ENCODE measurements at regions not wholly inside any gene's neighbourhood (a gene's known extent, or its start where the extent isn't known, plus 50 kb on each side); places are given as distances from the start of the nearest gene placed in this dataset.
A peak's percentile ranks its signal among the peaks of the same experiment; 100 is the strongest.

GRCh38 chr6:169962604-169963469, 211.4 kb downstream of the ERMARD start:
- no peaks in the 10 kb centered on the region for H3K4me1 ChIP-seq
- H3K9me3 ChIP-seq, result no peaks in the 10 kb centered on the region
- TF ChIP-seq CTCF (IDR thresholded peaks at IDR 0.05) (no peak), POLR2A (IDR thresholded peaks at IDR 0.05) (no peak)
- H3K27ac ChIP-seq, result peak overlapping the region in 1 of 2 donors; percentile 63
- no peak for DNase-seq
- no peaks in the 10 kb centered on the region for H3K27me3 ChIP-seq
- H3K36me3 ChIP-seq, result no peaks in the 10 kb centered on the region
- intact Hi-C loops (cut with DNase I; ENCODE audit: low total_unique reads), result no loop called here
- H3K4me3 ChIP-seq, result no peak overlapping the region

- no peak for TF ChIP-seq POLR2A (IDR thresholded peaks at IDR 0.05)
- peak; percentile 42 to 69 (median 59) for TF ChIP-seq CTCF (IDR thresholded peaks at IDR 0.05)
- Histone ChIP-seq H3K27ac (peak overlapping the region; percentile 48 to 63), H3K4me1 (no peaks in the 10 kb centered on the region), H3K4me3 (peak overlapping the region; percentile 32 to 34), H3K36me3 (no peaks in the 10 kb centered on the region), H3K9me3 (no peaks in the 10 kb centered on the region), H3K27me3 (no peaks in the 10 kb centered on the region)
- peak; percentile 34 to 45 for DNase-seq
- intact Hi-C loops (cut with DNase I; ENCODE audit: low total_unique reads), result no loop called here
These were observed 210.5 kb downstream of the ERMARD start for GRCh38 chr6:169961772-169962561.

GRCh38 chr6:169960886-169961611, 209.6 kb downstream of the ERMARD start:
- Histone ChIP-seq H3K36me3 (no peaks in the 10 kb centered on the region), H3K27me3 (no peaks in the 10 kb centered on the region), H3K27ac (no peak overlapping the region), H3K9me3 (no peaks in the 10 kb centered on the region), H3K4me1 (no peaks in the 10 kb centered on the region), H3K4me3 (no peak overlapping the region)
- intact Hi-C loops (cut with DNase I; ENCODE audit: low total_unique reads), result no loop called here
- DNase-seq, result peak in 1 of 2 donors; percentile 10
- TF ChIP-seq CTCF (IDR thresholded peaks at IDR 0.05) (no peak), POLR2A (IDR thresholded peaks at IDR 0.05) (no peak)

- Histone ChIP-seq H3K9me3 (no peaks in the 10 kb centered on the region), H3K4me3 (no peak overlapping the region), H3K27me3 (no peaks in the 10 kb centered on the region), H3K4me1 (no peaks in the 10 kb centered on the region), H3K27ac (no peak overlapping the region), H3K36me3 (no peaks in the 10 kb centered on the region)
- TF ChIP-seq CTCF (IDR thresholded peaks at IDR 0.05) (no peak), POLR2A (IDR thresholded peaks at IDR 0.05) (no peak)
- no peak for DNase-seq
- intact Hi-C loops (cut with DNase I; ENCODE audit: low total_unique reads), result no loop called here
These were observed 209.1 kb downstream of the ERMARD start for GRCh38 chr6:169960521-169960885.
